ENCODE measurements at regions not wholly inside any gene's neighbourhood (a gene's known extent, or its start where the extent isn't known, plus 50 kb on each side); places are given as distances from the start of the nearest gene placed in this dataset.
A peak's percentile ranks its signal among the peaks of the same experiment; 100 is the strongest.
"Not testable (repeated sequence)": the region's sequence is repeated elsewhere in the genome, so short reads cannot be mapped to it uniquely, and the experiment has no call there.

DNA sequence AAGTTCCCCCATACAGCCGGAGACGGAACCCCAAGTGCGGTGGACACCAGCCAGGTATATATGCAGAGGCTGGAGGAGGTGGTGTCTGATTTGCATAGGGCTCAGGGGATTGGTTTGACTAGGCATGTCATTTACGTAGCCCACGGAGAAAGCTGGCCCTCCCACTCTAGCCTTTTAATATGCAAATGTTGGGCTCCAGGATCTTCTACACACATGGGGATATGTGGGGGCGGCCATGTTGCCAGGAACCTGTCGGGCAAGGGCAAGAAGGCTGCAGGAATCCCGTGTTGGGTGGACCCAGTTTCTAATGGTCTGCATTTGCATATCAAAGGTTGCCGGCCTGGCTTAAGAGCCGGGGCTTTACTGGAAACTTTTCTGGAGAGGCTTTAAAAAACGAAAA lies 57.4 kb downstream of the FTHL17 start:
- DNase-seq (ENCODE audit: low read depth) = not testable (repeated sequence)

DNA sequence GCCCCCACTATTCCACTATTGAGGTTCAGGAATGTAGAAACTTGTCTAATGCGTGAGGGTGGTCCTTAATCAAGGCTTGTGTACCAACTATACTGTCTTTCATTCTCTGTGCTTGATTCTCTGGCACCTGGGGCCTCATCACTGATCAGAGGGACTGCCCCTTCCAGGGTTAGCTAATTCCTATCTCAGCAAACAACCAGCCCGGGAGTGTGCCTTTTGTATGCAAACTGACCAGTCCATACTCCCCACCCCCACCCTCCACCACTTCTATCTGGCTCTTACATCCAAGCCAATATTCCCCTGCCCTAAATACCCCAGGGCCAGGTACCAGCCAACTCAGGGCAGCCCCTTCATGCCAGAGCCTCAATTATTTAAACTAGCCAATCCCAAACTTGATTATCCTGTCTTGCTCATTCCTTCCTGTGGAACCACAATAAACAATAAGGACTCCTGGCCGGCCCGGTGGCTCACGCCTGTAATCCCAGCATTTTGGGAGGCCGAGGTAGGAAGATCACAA lies 59.3 kb downstream of the FTHL17 start:
- no peak for DNase-seq (ENCODE audit: low read depth)

DNA sequence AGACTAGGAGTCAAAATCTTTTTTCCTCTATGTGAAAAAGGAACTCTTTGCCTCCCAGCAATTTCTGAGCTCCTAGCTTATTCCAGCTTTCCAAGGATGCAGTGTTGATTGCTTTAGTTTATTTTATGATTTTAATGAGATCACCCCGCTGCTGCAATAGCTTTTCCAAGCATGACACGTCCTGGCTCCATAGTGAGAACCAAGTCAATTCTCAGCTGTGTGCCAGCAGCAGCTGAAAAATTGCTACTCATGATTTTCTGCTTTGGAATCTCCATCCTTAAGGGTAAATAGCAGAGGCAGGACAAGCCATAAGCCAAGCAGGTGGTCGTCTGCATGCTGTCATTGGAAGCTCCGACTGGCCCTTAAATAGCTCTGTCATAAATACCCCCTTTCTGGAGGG lies 64.5 kb downstream of the FTHL17 start:
- DNase-seq (ENCODE audit: low read depth) = no peak

DNA sequence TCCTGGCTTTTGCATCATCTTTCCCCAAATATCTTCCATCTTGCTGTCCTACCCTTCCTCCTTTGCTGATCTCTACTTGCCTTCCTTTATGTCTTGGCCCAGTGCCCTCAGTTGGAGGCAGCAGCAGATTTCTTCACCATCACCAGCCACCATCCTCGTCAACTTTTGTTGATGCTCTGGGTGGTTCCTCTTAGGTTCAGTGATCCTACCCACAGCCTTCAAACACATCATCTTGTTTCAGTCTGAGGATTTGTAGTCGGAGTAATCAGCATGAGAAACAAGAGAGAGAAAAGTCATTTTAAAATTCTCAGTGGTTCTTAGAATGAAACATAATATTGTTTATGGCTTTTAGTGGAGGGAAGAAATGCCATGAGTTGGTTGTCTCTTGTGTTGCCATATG lies 65.8 kb downstream of the FTHL17 start:
- no peak for DNase-seq (ENCODE audit: low read depth)

DNA sequence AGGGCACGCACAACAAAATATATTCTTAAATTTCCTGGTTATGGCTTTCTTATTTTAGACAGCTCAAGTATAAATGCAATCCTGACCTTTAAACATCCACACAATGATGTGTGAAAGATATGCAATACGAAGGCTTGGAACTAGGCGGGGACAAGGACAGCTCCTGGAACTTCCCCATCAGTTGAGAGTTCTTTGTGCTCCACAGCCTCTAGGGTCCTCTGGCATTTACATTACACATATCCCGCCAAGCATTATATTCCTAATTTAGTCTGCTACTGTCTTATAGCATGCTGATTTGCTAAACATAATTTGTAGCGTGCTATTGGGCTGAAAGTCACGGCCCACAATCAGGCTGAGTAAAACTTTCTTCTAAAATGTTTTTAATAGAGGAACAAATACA lies 74.4 kb downstream of the FTHL17 start:
- DNase-seq (ENCODE audit: low read depth) = no peak

GRCh38 chrX:30995705-30996104 lies 76.1 kb downstream of the FTHL17 start:
- no peak for DNase-seq (ENCODE audit: low read depth)

DNA sequence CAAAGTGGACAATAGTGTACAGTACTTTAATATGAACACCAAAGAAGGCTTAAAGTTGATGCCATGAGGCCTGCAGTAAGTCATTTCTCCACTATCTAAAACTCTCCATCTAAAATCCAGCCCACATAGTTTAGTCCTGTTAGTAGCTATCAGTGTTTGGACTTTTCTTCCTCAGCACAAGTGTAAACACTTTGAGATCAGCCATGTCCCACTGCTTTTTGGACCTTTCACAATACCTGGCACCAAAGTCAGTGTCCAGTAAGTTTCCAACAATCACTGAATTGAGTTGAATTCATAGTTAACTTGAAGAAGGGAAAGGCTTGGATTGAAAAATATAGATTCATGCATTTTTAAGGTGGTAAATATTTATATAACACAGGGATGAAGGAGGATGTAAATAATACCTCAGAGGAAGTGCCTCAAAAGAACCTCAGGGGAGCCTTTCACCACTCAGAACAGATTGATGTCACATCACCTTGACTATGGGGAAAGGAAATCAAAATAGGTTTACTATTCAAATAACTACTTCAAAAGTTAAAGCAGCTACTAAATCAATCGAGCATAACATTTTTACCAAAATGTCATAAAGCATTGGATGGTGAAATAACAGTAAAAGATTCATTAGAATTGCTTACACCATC lies 76.7 kb downstream of the FTHL17 start:
- DNase-seq (ENCODE audit: low read depth) = no peak

DNA sequence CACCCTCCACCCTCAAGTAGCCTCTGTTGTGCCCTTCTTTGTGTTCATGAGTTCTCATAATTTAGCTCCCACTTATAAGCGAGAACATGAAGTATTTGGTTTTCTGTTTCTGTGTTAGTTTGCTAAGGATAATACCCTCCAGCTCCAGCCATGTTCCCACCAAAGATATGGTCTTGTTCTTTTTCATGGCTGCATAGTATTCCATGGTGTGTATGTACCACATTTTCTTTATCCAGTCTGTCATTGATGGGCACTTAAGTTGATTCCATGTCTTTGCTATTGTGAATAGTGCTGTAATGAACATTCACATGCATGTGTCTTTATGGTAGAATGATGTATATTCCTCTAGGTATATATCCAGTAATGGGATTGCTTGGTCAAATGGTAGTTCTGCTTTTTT lies 77.8 kb downstream of the FTHL17 start:
- not testable (repeated sequence) for DNase-seq (ENCODE audit: low read depth)

GRCh38 chrX:30992381-30992904 lies 79.4 kb downstream of the FTHL17 start:
- peak; percentile 21 for DNase-seq (ENCODE audit: low read depth)

DNA sequence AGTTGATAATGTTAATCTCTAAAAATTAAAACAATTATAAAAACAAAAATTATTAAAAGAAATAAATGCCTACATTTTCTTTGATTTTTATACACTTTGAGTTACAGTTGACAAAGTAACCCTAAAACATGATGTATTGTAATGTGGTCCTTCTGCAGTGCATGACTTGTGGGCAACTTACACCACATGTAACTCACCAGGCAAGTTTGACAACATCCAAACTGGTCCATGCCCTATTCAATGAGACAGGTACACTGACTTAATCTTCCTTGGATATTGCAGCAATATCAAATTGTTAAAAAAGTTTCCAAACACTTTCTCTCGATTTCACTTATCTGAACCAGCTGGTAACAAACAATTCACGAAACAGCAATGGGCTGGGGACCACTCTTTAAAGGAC lies 81.5 kb downstream of the FTHL17 start:
- no peak for DNase-seq (ENCODE audit: low read depth)

GRCh38 chrX:30982467-30982866 lies 89.4 kb downstream of the FTHL17 start:
- no peak for DNase-seq (ENCODE audit: low read depth)

DNA sequence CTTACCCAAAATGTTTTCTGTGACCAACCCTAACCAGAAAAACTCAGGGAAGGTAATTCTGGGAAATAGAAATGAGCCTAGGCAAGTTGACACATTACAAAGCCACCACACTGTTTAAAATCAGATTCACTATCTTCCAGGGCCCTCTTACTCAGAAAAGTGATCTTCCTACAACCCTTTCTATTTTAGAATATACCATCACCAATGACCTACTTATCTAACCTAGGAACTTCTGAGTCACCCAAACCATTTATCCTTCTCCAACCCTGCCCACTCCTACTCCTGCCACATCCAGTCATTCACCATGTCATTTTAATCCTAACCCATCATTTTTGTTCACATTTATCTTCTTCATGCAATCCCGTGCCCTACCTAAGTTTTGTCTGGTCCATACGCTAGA lies 89.9 kb downstream of the FTHL17 start:
- DNase-seq (ENCODE audit: low read depth) = no peak

- DNase-seq (ENCODE audit: low read depth) = no peak
These were observed 90.2 kb upstream of the TAB3 start for GRCh38 chrX:30979271-30979670.

DNA sequence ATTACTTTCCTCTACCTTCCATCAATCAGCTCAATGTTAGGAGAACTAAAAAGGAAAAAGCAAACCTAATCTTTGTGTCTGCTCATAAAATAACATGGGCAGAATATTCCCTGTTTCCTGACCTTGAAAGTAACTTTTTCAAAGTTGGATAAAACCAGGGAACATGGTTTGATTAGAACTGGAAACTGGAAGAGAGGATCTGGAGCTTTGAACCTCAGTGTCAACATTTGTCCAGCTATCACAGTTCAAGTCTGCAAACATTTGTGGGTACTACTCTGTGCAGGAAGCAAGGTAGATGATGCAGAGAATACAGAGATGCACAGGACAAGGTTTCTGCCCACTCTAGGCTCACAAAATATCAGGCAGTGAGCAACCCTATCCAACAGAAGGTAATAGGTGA lies 86.4 kb upstream of the TAB3 start:
- no peak for DNase-seq (ENCODE audit: low read depth)

- no peak for DNase-seq (ENCODE audit: low read depth)
These were observed 84.9 kb upstream of the TAB3 start for GRCh38 chrX:30973784-30974427.

GRCh38 chrX:30971774-30972603 lies 82.9 kb upstream of the TAB3 start:
- DNase-seq (ENCODE audit: low read depth) = peak; percentile 50

GRCh38 chrX:30967516-30967915 lies 78.5 kb upstream of the TAB3 start:
- no peak for DNase-seq (ENCODE audit: low read depth)

DNA sequence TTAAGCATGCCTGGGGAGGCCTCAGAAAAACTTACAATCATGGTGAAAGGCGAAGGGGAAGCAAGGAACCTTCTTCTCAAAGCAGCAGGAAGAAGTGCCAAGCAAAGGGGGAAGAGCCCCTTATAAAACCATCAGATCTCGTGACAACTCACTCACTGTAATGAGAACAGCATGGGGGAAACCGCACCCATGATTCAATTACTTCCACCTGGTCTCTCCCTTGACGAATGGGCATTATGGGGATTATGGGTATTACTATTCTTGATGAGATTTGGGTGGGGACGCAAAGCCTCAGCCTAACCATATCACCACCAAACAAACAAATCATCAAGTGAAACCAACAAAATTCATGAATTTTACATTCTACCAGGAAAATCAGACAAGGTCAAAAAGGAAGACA lies 76.7 kb upstream of the TAB3 start:
- no peak for DNase-seq (ENCODE audit: low read depth)

- DNase-seq (ENCODE audit: low read depth) = no peak
These were observed 72.5 kb upstream of the TAB3 start for GRCh38 chrX:30961387-30962174.

DNA sequence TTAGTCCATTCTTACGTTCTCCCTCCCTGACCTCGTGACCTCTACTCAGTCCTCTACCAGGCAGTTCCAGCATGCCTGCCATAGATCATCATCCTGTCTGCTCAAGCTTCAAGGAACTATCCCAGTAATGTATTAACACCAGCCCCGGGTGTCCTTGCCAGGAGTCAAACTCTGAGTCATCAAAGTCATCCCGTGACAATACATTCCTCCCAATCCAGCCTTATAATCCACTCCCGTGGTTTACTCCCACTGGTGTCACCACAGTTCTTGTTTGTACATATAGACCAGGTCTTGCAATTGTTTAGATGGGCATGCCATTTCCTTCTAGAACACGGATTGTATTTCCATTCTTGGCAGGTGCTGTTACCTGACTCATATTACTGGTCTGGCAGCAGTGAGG lies 68.7 kb upstream of the TAB3 start:
- DNase-seq (ENCODE audit: low read depth) = peak; percentile 27

DNA sequence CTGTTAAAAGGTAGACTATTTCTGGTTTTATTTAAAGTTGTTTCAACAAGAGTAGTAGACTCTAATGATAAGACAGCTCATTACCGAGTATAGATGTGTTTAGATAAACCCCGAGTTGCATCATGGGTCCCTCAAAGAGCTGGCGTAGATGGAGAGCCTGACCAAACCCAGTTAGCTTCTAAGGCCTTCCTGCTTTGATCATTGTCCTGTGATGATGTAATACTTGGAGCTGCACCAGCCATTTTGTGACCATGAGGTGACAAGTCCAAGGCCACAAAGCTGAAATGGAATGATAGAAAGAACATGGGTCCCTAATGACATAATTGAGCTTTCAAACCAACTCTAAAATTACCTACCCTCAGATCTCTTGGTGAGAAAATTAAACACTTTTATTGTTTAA lies 66.6 kb upstream of the TAB3 start:
- no peak for DNase-seq (ENCODE audit: low read depth)

GRCh38 chrX:30951003-30951402 lies 61.9 kb upstream of the TAB3 start:
- DNase-seq (ENCODE audit: low read depth) = no peak

Data from RPMI7951 (cell line).